HCT116 (cell line): ENCODE measurements at regions not wholly inside any gene's neighbourhood (a gene's known extent, or its start where the extent isn't known, plus 50 kb on each side); places are given as distances from the start of the nearest gene placed in this dataset.

ENCODE experiments used
- ATAC-seq: fragments of 200-7000 bp; cut with Tn5 transposase; 2 replicates; pipeline ENCODE4 v1.9.1; 2020; ENCODE audit warnings: mild to moderate bottlenecking, moderate library complexity
- BruUV-seq: library from RNA; stranded (reverse); fragments of 400-500 nt; replicated peaks from 2 replicates; lab custom pipeline; 2021; lab: Mats Ljungman, UMichigan
- CTCF ChIA-PET: fragments of 300-600 bp; sonication (Branson Sonifier 250); formaldehyde crosslinking; loops from one replicate; lab custom pipeline; 2021; ENCODE audit warnings: antibody characterized with exemption; lab: Charles Lee
- POLR2A ChIA-PET: fragments of 300-600, 350-600 bp; sonication (Branson Sonifier 250); formaldehyde crosslinking; loops from one replicate; lab custom pipeline; 2021; ENCODE audit warnings: antibody characterized with exemption; lab: Charles Lee
- RAD21 ChIA-PET, 2 experiments: fragments of 300-600 bp; sonication (Branson Sonifier 250); formaldehyde crosslinking; loops; one replicate each; lab custom pipeline; 2023; ENCODE audit warnings: low total read pairs in 2 of 2; ENCODE audit not compliant: uncharacterized antibody in 2 of 2, unreplicated experiment in 2 of 2, low non-redundant PET in 1 of 2; lab: Charles Lee
- DNase-seq: peaks from one replicate; pipeline ENCODE4 v3.0.0-alpha.2; 2010; ENCODE audit warnings: low read depth, low spot score
- H2AFZ ChIP-seq: fragments of 200-600 bp; shearing (Covaris generic), sonication (generic); 2 replicates; pipeline ENCODE4 v1.6.1; 2017; ENCODE audit warnings: low read depth, mixed run types, mixed read lengths, antibody characterized with exemption, low read length; ENCODE audit not compliant: poor library complexity, severe bottlenecking
- H3K27ac ChIP-seq: 2 replicates; pipeline ENCODE4 v1.5.1; 2012; ENCODE audit warnings: low read depth, low read length
- H3K27me3 ChIP-seq: fragments of 200-600 bp; sonication (generic); 2 replicates; pipeline ENCODE4 v1.6.1; 2016; ENCODE audit warnings: mixed run types, low read length, mixed read lengths; ENCODE audit not compliant: insufficient read depth
- H3K36me3 ChIP-seq, 2 experiments: fragments of 200-500 bp in 1 of 2; fragments of 200-600 bp in 1 of 2; sonication (Bioruptor generic) in 1 of 2; sonication (generic) in 1 of 2; 2 replicates each; pipeline versions ENCODE4 v1.5.1 to v1.6.1; 2014 to 2016; ENCODE audit warnings: low read length in 2 of 2, inconsistent platforms in 1 of 2, mixed read lengths in 1 of 2, mixed run types in 1 of 2; ENCODE audit not compliant: insufficient read depth in 2 of 2, control insufficient read depth in 1 of 2
- H3K4me1 ChIP-seq, 2 experiments: fragments of 200-600 bp in 1 of 2; sonication (generic) in 1 of 2; 2 replicates each; pipeline versions ENCODE4 v1.5.1 to v1.6.1; 2012 to 2017; ENCODE audit warnings: low read length in 2 of 2, inconsistent platforms in 1 of 2, mild to moderate bottlenecking in 1 of 2, mixed read lengths in 1 of 2, mixed run types in 1 of 2, moderate library complexity in 1 of 2; ENCODE audit not compliant: insufficient read depth in 2 of 2, control insufficient read depth in 1 of 2
- H3K4me2 ChIP-seq: fragments of 200-600 bp; sonication (generic); 2 replicates; pipeline ENCODE4 v1.6.1; 2017; ENCODE audit warnings: mixed run types, low read length, mixed read lengths
- H3K4me3 ChIP-seq, 2 experiments: fragments of 200-600 bp in 1 of 2; sonication (generic) in 1 of 2; replicated peaks in 1 of 2; 2 replicates each; pipeline ENCODE4 v1.5.1; 2011 to 2016; ENCODE audit warnings: low read length in 2 of 2, control low read depth in 1 of 2, low read depth in 1 of 2, mild to moderate bottlenecking in 1 of 2, mixed read lengths in 1 of 2, mixed run types in 1 of 2
- H3K79me2 ChIP-seq: fragments of 200-600 bp; sonication (generic); 2 replicates; pipeline ENCODE4 v1.6.1; 2017; ENCODE audit warnings: mild to moderate bottlenecking, mixed run types, low read length, moderate library complexity, mixed read lengths; ENCODE audit not compliant: insufficient read depth
- H3K9ac ChIP-seq: fragments of 200-600 bp; sonication (generic); 2 replicates; pipeline ENCODE4 v1.6.1; 2016; ENCODE audit warnings: low read length, mixed read lengths
- H3K9me2 ChIP-seq: fragments of 200-600 bp; sonication (generic), shearing (Covaris generic); 2 replicates; pipeline ENCODE4 v1.6.1; 2017; ENCODE audit warnings: mixed run types, mild to moderate bottlenecking, moderate library complexity; ENCODE audit not compliant: insufficient read depth
- H3K9me3 ChIP-seq, 2 experiments: fragments of 200-500 bp in 1 of 2; fragments of 200-600 bp in 1 of 2; sonication (Bioruptor generic) in 1 of 2; sonication (generic) in 1 of 2; 2 replicates each; pipeline ENCODE4 v1.6.1; 2014 to 2017; ENCODE audit warnings: low read length in 2 of 2, mixed read lengths in 2 of 2, inconsistent platforms in 1 of 2, low read depth in 1 of 2, mild to moderate bottlenecking in 1 of 2, mixed run types in 1 of 2, moderate library complexity in 1 of 2; ENCODE audit not compliant: control insufficient read depth in 1 of 2, insufficient read depth in 1 of 2
- H4K20me1 ChIP-seq: fragments of 200-600 bp; sonication (generic), shearing (Covaris generic); 2 replicates; pipeline ENCODE4 v1.6.1; 2017; ENCODE audit warnings: mixed run types, mild to moderate bottlenecking, moderate library complexity; ENCODE audit not compliant: insufficient read depth
- CBX3 ChIP-seq: IDR thresholded peaks from 2 replicates; pipeline ENCODE4 v1.6.1; 2012; ENCODE audit warnings: low read depth
- CTCF ChIP-seq, 3 experiments: fragments of 200-600 bp in 1 of 3; sonication (generic) in 1 of 3; IDR thresholded peaks in 2 of 3; conservative IDR thresholded peaks in 1 of 3; 2 replicates each; pipeline ENCODE4 v1.5.1; 2012 to 2017; ENCODE audit warnings: low read depth in 2 of 3, low read length in 2 of 3, antibody characterized with exemption in 1 of 3, borderline replicate concordance in 1 of 3, control low read depth in 1 of 3, mild to moderate bottlenecking in 1 of 3, mixed read lengths in 1 of 3, mixed run types in 1 of 3, moderate library complexity in 1 of 3; ENCODE audit not compliant: insufficient read depth in 1 of 3
- EZH2 ChIP-seq: fragments of 200-600 bp; sonication (generic); IDR thresholded peaks from 2 replicates; pipeline ENCODE4 v1.6.1; 2017; ENCODE audit warnings: antibody characterized with exemption, mixed run types
- JUND ChIP-seq: IDR thresholded peaks from 2 replicates; pipeline ENCODE4 v1.6.1; 2012
- MAX ChIP-seq: IDR thresholded peaks from 2 replicates; pipeline ENCODE4 v1.6.1; 2012
- POLR2AphosphoS5 ChIP-seq: IDR thresholded peaks from 2 replicates; pipeline ENCODE4 v1.6.1; 2011; ENCODE audit warnings: mild to moderate bottlenecking, low read depth, low read length, moderate library complexity
- RAD21 ChIP-seq: IDR thresholded peaks from 2 replicates; pipeline ENCODE4 v1.6.1; 2012; ENCODE audit warnings: low read depth, mild to moderate bottlenecking
- TCF7L2 ChIP-seq: IDR thresholded peaks from 2 replicates; pipeline ENCODE4 v1.7.0; 2011; ENCODE audit warnings: borderline replicate concordance, inconsistent platforms; ENCODE audit not compliant: insufficient read depth, insufficient read length; ENCODE audit errors: extremely low read depth
- YY1 ChIP-seq: IDR thresholded peaks from 2 replicates; pipeline ENCODE4 v1.6.1; 2011; ENCODE audit warnings: low read length, low read depth, moderate library complexity, mild to moderate bottlenecking; ENCODE audit not compliant: insufficient replicate concordance; ENCODE audit errors: extremely low read depth
- ZNF274 ChIP-seq: fragments of 200-500 bp; sonication (Bioruptor generic); IDR thresholded peaks from 2 replicates; pipeline ENCODE4 v1.6.1; 2014; ENCODE audit warnings: mild to moderate bottlenecking, low read depth, low read length, inconsistent platforms
- intact Hi-C: fragments of 100-400 bp; cut with micrococcal nuclease; formaldehyde crosslinking; loops from 2 replicates; pipeline ENCODE4 v1.10.0; 2022

GRCh38 chr2:209208211-209208610, 215.6 kb upstream of the MAP2 start:
- Histone ChIP-seq H3K9ac (no peak overlapping the region), H3K4me3 (0 out of 4 replicates have a peak overlapping the region, but pooled peaks of 1 of the 2 experiments have one; percentile 18), H2AFZ (peak overlapping the region; percentile 59), H3K9me3 (no peaks in the 10 kb centered on the region), H3K27me3 (no peaks in the 10 kb centered on the region), H3K4me2 (peak overlapping the region; percentile 58), H3K36me3 (no peaks in the 10 kb centered on the region; a peak in 1 of 4 replicates), H3K27ac (no peak overlapping the region), H3K9me2 (no peaks in the 10 kb centered on the region), H3K79me2 (no peaks in the 10 kb centered on the region), H4K20me1 (no peaks in the 10 kb centered on the region), H3K4me1 (no peaks in the 10 kb centered on the region)
- DNase-seq, result peak; percentile 41
- ChIA-PET RAD21 (no interaction called here), POLR2A (no interaction called here), CTCF (interaction anchor here (0.7 to 2.0 kb wide), 4 partner anchors 113 to 742 kb away, joined by 3 to 10 read pairs (median 5); no protein-coding TSS in a partner anchor)
- TF ChIP-seq YY1 (no peak), JUND (no peak), CBX3 (no peak), TCF7L2 (no peak), CTCF (IDR thresholded peaks at IDR 0.05 in 2 of 3, conservative IDR thresholded peaks at IDR 0.05 in 1 of 3; ENCODE audit: borderline replicate concordance in 1 of 3, insufficient read depth in 1 of 3, low read depth in 2 of 3, low read length in 2 of 3) (peak; percentile 64 to 86 (median 69)), EZH2 (no peak), RAD21 (peak; percentile 85), MAX (no peak), ZNF274 (no peak), POLR2AphosphoS5 (no peak)
- ATAC-seq, result peak; percentile 77
- intact Hi-C loops, result loop anchor here (1.0 to 5.0 kb wide), 5 partner anchors 119 to 813 kb away; no protein-coding TSS in a partner anchor
- no TSS peak for BruUV-seq
